CD14-positive monocyte (primary cell): ENCODE measurements at regions not wholly inside any gene's neighbourhood (a gene's known extent, or its start where the extent isn't known, plus 50 kb on each side); places are given as distances from the start of the nearest gene placed in this dataset.

Experiments
- DNase-seq, 3 donors: peaks; one replicate each; pipeline ENCODE4 v3.0.0-alpha.2; 2011 to 2022
- H2AFZ ChIP-seq: 2 replicates; pipeline ENCODE4 v1.6.0; 2012; ENCODE audit warnings: mild to moderate bottlenecking, low read depth, low read length, inconsistent platforms; ENCODE audit not compliant: insufficient read depth, poor library complexity, severe bottlenecking
- H3K27ac ChIP-seq, 2 donors: 1 replicate in 1 of 2; 2 replicates in 1 of 2; pipeline ENCODE4 v1.5.1; 2012 to 2013; ENCODE audit warnings: low read length in 2 of 2, control low read depth in 1 of 2, inconsistent platforms in 1 of 2, low read depth in 1 of 2, mild to moderate bottlenecking in 1 of 2
- H3K27me3 ChIP-seq, 2 donors: one replicate each; pipeline versions ENCODE4 v1.6.0 to v1.6.1; 2011 to 2013; ENCODE audit warnings: low read length in 2 of 2; ENCODE audit not compliant: control insufficient read depth in 2 of 2, insufficient read depth in 2 of 2
- H3K36me3 ChIP-seq, 2 donors: replicated peaks in 1 of 2; 1 replicate in 1 of 2; 2 replicates in 1 of 2; pipeline versions ENCODE4 v1.5.1 to v1.6.1; 2012 to 2013; ENCODE audit warnings: low read length in 2 of 2, control low read depth in 1 of 2, inconsistent platforms in 1 of 2, mild to moderate bottlenecking in 1 of 2; ENCODE audit not compliant: insufficient read depth in 2 of 2, control insufficient read depth in 1 of 2
- H3K4me1 ChIP-seq, 2 donors: 1 replicate in 1 of 2; 2 replicates in 1 of 2; pipeline versions ENCODE4 v1.5.1 to v1.6.1; 2012 to 2013; ENCODE audit warnings: low read length in 2 of 2, control low read depth in 1 of 2, inconsistent platforms in 1 of 2, mild to moderate bottlenecking in 1 of 2, moderate library complexity in 1 of 2; ENCODE audit not compliant: insufficient read depth in 2 of 2, control insufficient read depth in 1 of 2
- H3K4me2 ChIP-seq: replicated peaks from 2 replicates; pipeline ENCODE3; 2012; ENCODE audit warnings: low read length, moderate library complexity, mild to moderate bottlenecking; ENCODE audit not compliant: poor library complexity, severe bottlenecking; ENCODE audit errors: extremely low read depth
- H3K4me3 ChIP-seq, 3 experiments: fragments of 200-600 bp in 1 of 3; sonication (generic) in 1 of 3; replicated peaks in 1 of 3; 1 replicate in 2 of 3; 2 replicates in 1 of 3; pipeline ENCODE4 v1.5.1; 2011 to 2013; ENCODE audit warnings: low read length in 3 of 3, mild to moderate bottlenecking in 3 of 3, control low read depth in 2 of 3, low read depth in 2 of 3, inconsistent platforms in 1 of 3, moderate library complexity in 1 of 3
- H3K79me2 ChIP-seq: 2 replicates; pipeline ENCODE4 v1.6.0; 2012; ENCODE audit warnings: mild to moderate bottlenecking, control low read depth, inconsistent platforms, low read length, moderate library complexity; ENCODE audit not compliant: insufficient read depth
- H3K9ac ChIP-seq: 2 replicates; pipeline ENCODE4 v1.6.0; 2017; ENCODE audit warnings: low read length, mild to moderate bottlenecking; ENCODE audit not compliant: insufficient read depth, poor library complexity, severe bottlenecking
- H3K9me3 ChIP-seq, 2 donors: replicated peaks in 1 of 2; 1 replicate in 1 of 2; 2 replicates in 1 of 2; pipeline versions ENCODE4 v1.5.1 to v1.6.1; 2012 to 2013; ENCODE audit warnings: low read length in 2 of 2, control low read depth in 1 of 2; ENCODE audit not compliant: control insufficient read depth in 1 of 2, insufficient read depth in 1 of 2
- H4K20me1 ChIP-seq: 2 replicates; pipeline ENCODE4 v1.6.0; 2012; ENCODE audit warnings: mild to moderate bottlenecking, low read length, control low read depth, moderate library complexity; ENCODE audit not compliant: insufficient read depth
- H3K27ac Mint-ChIP-seq, 7 donors: one replicate each; pipeline ENCODE4 v1.8.0; 2020; ENCODE audit warnings: mild to moderate bottlenecking in 7 of 7, mixed read lengths in 7 of 7, moderate library complexity in 6 of 7, inconsistent platforms in 2 of 7
- H3K27me3 Mint-ChIP-seq, 3 donors: one replicate each; pipeline ENCODE4 v1.8.0; 2021 to 2022; ENCODE audit warnings: low read depth in 3 of 3, mild to moderate bottlenecking in 3 of 3, mixed read lengths in 3 of 3, moderate library complexity in 3 of 3, inconsistent platforms in 1 of 3
- H3K36me3 Mint-ChIP-seq, 2 donors: one replicate each; pipeline ENCODE4 v1.8.0; 2020; ENCODE audit warnings: mixed read lengths in 2 of 2, inconsistent platforms in 1 of 2, mild to moderate bottlenecking in 1 of 2
- H3K4me1 Mint-ChIP-seq: one replicate; pipeline ENCODE4 v1.8.0; 2020; ENCODE audit warnings: mild to moderate bottlenecking, mixed read lengths
- H3K4me3 Mint-ChIP-seq, 2 donors: one replicate each; pipeline ENCODE4 v1.8.0; 2020; ENCODE audit warnings: mild to moderate bottlenecking in 2 of 2, mixed read lengths in 2 of 2, moderate library complexity in 1 of 2
- H3K9me3 Mint-ChIP-seq, 7 donors: one replicate each; pipeline ENCODE4 v1.8.0; 2020 to 2022; ENCODE audit warnings: mixed read lengths in 7 of 7, mild to moderate bottlenecking in 6 of 7, moderate library complexity in 6 of 7, inconsistent platforms in 2 of 7
- CTCF ChIP-seq: fragments of 200-600 bp; IDR thresholded peaks from one replicate; pipeline ENCODE4 v1.8.0; 2022; ENCODE audit warnings: antibody characterized with exemption, mild to moderate bottlenecking
- WGBS: methylation state at CpG from one replicate; pipeline ENCODE4 v1.1.5; 2013; ENCODE audit warnings: missing lambda C conversion rate; ENCODE audit not compliant: insufficient coverage; 5-methylcytosine and 5-hydroxymethylcytosine counted together
- intact Hi-C, 2 donors: fragments of 100-400 bp; cut with micrococcal nuclease; formaldehyde crosslinking; loops; one replicate each; pipeline versions ENCODE4 v1.15.0 to v1.15.1; 2023

DNA sequence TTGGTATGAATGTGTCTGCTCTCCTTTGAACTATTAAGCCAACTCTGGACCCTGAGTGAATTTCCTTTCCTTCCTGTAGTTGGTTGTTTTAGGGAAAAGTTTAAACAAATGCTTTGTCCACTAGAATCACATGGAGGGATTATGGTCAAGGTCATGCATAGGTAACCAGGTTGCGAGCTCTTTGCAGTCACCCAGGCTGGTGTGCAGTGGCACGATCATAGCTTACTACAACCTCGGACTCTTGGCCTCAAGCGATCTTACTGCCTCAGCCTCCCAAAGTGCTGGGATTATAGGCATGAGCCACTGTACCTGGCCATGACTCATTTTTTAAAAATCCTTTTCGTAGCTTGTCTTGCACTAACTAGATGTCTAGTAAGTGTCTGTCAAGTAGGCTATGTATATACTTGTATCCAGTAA, 88.0 kb upstream of the SOX4 start:
- Histone ChIP-seq H3K9me3 (no peaks in the 10 kb centered on the region), H3K4me3 (no peak overlapping the region), H3K27me3 (no peaks in the 10 kb centered on the region), H4K20me1 (no peaks in the 10 kb centered on the region), H2AFZ (no peak overlapping the region), H3K4me2 (no peak overlapping the region), H3K79me2 (no peaks in the 10 kb centered on the region), H3K27ac (no peak overlapping the region), H3K9ac (no peak overlapping the region), H3K36me3 (no peaks in the 10 kb centered on the region), H3K4me1 (no peaks in the 10 kb centered on the region)
- H3K27me3 Mint-ChIP-seq, result peaks cover 0 to 7% (median 3%) of the 10 kb centered on the region in 3 donors
- 100% methylated on average over 3 of the region's 5 CpGs for WGBS
- no peak overlapping the region for H3K4me3 Mint-ChIP-seq
- H3K9me3 Mint-ChIP-seq, result peaks cover 0 to 8% (median 2%) of the 10 kb centered on the region in 7 donors
- no peak for DNase-seq
- H3K27ac Mint-ChIP-seq, result no peak overlapping the region
- H3K36me3 Mint-ChIP-seq, result no peaks in the 10 kb centered on the region
- intact Hi-C loops, result no loop called here
- H3K4me1 Mint-ChIP-seq, result no peaks in the 10 kb centered on the region
- no peak for TF ChIP-seq CTCF

DNA sequence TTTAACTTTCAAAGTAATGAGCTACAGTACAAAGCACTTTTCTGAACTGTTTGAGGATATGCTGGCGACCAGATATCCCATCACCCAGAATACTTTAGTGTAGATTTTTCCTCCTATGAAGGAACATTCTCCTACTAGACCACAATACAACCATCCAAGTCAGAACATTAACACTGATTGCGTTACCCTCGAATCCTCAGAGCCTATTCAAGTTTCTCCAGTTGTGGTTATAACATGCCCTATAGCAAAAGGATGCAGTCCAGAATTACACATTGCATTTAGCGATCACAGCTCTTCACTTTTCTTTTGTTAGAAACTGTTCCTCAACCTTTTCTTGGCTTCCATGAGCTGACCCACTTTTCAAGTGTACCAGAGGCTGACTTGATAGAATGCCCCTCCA, 87.4 kb upstream of the SOX4 start:
- intact Hi-C loops, result no loop called here

More for the DNA sequence above, 87.4 kb upstream of the SOX4 start:
- H3K4me2 ChIP-seq, result no peak overlapping the region
- no peaks in the 10 kb centered on the region for H3K4me1 Mint-ChIP-seq
- H3K4me1 ChIP-seq, result no peaks in the 10 kb centered on the region
- H3K27me3 ChIP-seq, result no peaks in the 10 kb centered on the region
- peaks cover 0 to 4% (median 3%) of the 10 kb centered on the region in 3 donors for H3K27me3 Mint-ChIP-seq
- H3K9me3 ChIP-seq, result no peaks in the 10 kb centered on the region
- peaks cover 0 to 9% (median 2%) of the 10 kb centered on the region in 7 donors for H3K9me3 Mint-ChIP-seq
- 84% methylated on average over 3 of the region's 4 CpGs for WGBS
- no peak overlapping the region for H3K9ac ChIP-seq
- H3K4me3 Mint-ChIP-seq, result no peak overlapping the region
- H3K79me2 ChIP-seq, result no peaks in the 10 kb centered on the region
- no peak for TF ChIP-seq CTCF
- H3K36me3 ChIP-seq, result no peaks in the 10 kb centered on the region
- H3K36me3 Mint-ChIP-seq, result no peaks in the 10 kb centered on the region
- no peak overlapping the region for H3K4me3 ChIP-seq
- H3K27ac Mint-ChIP-seq, result no peak overlapping the region
- H2AFZ ChIP-seq, result no peak overlapping the region
- H4K20me1 ChIP-seq, result no peaks in the 10 kb centered on the region
- DNase-seq, result no peak
- no peak overlapping the region for H3K27ac ChIP-seq
